HK-2 (cell line): ENCODE measurements at regions not wholly inside any gene's neighbourhood (a gene's known extent, or its start where the extent isn't known, plus 50 kb on each side); places are given as distances from the start of the nearest gene placed in this dataset.

ENCODE experiments used
- DNase-seq: peaks from one replicate; pipeline ENCODE4 v3.0.0-alpha.2; 2018; ENCODE audit not compliant: unreplicated experiment

DNA sequence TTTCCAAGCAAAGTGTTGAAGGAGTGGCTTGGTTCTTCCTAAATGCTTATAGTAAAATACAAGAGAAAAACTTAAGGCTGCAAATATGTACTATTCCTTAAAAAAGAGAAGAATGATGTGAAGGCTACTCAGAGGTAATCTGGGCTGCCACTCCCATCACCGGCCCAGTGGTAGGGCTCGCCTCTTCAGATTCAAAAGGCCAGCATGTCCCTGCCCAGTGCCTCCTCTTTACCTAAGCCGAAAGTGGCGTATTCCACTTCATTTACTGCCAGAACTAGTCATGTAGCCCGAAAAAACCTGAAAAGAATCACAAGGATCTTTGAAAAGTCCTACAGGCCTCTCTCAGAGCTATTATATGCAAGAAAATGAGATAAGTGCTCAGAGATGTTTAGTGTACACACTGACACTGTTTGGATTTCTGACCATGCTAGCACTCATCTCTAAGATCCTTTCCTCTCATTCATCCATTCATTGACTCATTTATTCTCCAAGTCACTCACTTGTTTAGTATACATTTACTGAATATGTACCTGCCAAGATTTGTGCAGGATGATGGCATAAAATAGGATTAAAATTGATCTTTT is 373.3 kb upstream of the THBS1 start:
- DNase-seq, result no peak

DNA sequence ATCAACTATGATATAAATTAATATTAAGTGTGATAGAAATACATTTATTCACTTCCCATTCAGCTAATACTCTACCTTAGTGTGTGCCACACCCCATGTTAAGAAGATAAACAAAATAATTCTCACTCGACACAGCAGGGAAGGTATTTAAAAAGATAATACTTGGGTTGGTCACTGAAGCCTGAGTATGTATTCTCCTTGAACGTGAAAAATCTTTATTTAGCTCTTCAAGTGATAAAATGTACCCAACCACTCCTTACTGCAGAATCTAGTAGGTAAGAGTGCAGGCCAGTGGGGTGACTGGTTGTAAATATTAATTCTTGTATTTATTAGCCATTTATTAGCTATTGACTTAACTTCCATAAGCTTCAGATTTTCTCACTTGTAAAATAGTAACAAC is 372.7 kb upstream of the THBS1 start:
- DNase-seq, result no peak

DNA sequence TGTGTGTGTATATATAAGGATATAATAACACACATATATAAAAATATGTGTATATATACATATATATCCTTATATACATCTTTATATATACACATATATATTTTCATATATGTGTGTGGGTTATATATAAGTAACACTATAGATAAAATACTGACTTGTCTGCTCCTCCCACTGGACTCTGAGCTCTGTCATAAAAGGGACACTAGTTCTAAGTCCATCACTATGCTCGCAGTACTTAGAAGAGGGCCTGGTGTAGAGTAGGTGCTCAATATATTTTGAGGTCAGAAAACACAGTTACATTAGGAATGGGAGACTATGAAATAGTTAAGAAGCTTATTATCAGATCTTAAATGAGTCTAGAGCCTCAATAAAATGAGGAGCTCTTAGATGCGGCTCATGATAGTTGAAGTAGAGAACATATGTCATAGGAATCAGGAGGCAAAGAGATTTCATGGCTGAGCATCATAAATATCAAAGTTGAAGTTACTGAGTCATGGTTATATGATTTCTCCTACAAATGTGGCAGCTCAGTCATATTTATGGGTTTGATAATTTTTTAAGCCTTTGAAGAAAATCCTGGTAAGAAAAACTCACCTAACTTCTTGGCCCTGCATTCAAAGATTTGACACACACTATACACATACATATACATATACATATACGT is 371.2 kb upstream of the THBS1 start:
- DNase-seq, result no peak

DNA sequence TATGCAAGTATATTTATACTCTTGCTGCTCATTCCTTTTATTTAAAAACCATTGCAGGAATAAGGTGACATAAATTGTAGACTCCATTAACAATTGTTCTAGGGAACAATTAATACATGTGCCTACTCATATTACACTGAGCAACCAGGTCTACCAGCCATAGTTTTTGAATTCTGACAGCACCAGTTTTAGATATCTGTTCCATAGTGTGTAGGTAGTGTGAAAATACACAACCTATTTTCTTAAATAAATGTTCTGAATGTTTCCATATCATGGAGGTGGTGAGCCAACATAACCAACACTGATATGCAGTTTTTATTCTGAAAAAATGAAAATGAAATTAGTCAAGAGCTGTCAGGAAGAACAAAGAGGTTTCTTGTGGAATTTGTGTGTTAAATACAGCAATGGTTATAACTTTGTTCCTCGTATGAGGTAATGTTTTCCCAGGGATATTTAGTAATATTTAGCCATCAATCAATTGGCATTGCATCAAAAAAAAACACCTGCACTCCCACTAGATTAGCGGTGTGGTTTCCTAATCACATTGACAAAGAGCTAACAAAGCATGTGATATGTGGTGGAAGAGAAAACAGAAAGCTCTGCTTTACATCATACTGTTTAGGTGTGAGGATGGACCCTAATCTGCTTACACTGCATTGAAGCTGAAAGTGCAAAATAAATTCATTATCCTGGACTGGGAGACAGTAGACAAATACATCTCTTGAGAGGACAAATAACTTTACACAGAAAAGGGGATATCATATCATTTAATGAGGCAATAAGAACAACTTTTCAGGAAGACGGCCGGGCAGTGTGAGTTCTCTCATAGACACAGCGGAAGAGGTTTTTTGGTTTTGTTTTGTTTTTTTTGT is 369.5 kb upstream of the THBS1 start:
- no peak for DNase-seq

DNA sequence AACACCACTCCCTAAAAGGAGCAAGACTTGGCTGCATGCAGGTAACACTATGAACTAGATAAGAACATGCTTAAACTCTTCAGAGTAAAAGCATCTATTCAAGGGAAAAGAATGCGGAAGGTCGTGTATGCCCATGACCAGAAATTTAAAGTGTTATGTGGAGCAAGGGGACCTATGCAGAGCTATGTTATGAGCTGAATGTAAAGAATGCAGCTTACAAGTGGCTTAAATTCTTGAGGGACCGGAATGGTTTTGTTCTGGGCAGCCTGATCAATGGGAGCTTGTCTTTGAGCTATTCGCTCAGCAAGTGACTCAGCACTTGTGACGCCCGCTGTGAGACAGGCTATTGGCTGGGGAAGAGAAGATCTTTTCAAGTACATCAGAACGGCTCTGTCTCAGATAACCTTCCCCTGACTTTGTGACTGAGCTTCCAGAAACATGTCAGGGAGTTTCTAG is 367.5 kb upstream of the THBS1 start:
- peak; percentile 21 for DNase-seq

DNA sequence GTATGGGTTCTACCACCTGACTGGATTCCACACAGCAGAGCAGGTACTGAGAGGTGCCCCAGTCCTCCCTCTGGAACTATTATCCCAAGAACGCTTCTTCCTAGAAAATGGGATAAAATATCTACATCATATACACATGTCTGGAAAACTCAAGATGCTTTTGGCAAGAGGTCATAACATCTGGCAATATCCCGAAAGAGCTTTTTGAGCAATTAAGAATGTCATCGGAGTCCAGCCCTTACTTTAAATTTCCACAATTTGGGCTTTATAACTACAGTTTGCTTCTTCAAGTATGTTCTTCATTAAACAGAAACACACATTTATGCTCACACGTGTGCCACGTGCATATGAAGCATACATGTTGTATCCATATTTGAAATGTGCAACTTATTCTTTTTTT is 365.9 kb upstream of the THBS1 start:
- DNase-seq, result no peak

DNA sequence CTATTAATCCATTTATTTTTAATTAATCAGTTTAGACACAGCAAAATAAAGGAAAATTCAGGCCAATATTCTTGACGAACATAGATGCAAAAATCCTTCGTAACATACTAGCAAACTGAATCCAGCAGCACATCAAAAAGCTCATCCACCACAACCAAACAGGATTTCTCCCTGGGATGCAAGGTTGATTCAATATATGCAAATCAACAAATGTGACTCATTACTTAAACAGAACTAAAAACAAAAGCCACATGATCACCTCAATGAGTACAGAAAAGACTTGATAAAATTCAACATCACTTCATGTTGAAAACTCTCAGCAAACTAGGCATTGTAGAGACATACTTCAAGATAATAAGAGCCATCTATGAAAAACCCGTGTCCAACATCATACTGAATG is 364.1 kb upstream of the THBS1 start:
- DNase-seq, result no peak

DNA sequence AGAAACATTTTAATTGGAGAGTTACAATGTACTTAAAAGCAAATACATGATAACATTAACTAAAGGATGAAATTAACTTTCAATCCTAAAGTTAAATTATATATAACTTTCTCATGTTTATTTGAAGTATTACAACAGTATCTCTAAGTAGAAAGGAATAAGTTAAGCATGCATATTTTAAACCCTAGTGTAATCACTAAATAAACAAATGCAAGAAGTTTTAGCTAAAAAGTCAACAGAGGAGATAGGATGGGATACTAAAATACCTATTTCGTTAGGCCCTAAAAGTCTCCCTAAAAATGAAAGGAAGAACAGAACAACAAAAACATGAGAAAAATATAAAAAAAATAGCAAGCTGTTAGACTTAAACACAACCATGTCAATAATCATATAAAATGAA is 361.3 kb upstream of the THBS1 start:
- DNase-seq, result no peak

DNA sequence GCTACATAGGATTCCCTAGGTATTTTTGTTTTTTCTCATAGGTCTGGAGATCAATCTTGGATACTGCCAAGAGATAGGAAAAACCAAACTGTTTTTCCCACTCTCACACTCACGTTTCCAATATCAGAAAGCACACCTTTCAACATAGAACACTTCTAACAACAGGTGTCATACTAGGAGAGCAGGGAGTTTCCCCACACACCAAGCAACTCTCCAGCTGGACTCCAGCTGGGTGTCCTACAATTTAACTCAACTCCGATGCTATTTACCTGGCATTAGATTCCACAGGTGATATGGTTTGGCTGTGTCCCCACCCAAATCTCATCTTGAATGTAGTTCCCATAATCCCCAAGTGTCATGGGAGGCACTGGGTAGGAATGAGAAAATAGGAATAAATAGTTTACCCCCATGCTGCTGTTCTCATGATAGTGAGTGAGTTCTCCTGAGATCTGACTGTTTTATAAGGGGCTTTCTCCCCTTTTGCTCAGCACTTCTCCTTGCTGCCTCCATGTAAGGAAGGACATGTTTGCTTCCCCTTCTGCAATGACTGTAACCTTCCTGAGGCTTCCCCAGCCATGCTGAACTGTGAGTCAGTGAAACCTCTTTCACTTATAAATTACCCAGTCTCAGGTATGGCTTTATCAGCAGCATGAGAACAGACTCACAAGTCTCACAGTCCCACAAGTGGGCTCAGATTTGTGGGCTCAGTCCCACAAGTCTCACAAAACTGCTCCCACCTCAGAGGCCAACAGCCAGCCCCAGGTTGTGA is 354.5 kb upstream of the THBS1 start:
- no peak for DNase-seq

DNA sequence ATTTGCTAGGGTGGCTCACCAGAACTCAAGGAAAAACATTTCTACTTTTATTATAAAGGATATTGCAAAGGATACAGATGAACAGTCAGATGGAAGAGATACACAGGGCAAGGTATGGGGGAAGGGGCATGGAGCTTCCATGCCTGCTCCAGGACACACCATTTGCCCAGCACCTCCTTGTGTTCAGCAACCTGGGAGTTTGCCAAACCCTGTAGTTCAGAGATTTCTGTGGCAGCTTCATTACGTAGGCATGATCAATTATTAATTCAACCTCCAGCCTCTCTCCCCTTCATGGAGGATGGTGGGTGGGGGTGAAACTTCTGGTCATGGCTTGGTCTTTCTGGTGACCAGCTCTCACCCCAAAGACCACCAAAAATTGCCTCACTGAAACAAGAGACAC is 353.9 kb upstream of the THBS1 start:
- DNase-seq, result no peak

DNA sequence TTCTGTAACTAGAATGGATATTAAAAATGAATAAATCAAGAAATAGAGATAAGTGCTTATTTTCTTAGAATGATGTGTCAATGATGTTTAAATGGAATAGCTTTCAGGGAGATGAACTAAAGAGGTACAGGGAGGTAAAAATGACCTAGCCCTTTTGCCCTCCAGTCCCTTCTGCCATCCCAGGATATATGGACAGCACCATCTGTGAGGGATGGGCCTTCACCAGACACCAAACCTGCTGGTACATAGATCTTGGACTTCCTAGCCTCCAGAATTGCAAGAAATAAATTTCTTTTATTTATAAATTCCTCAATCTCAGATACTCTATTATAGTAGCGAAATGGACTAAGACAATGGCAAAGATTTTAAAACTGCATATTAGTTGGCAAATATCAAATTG is 352.0 kb upstream of the THBS1 start:
- DNase-seq, result no peak

DNA sequence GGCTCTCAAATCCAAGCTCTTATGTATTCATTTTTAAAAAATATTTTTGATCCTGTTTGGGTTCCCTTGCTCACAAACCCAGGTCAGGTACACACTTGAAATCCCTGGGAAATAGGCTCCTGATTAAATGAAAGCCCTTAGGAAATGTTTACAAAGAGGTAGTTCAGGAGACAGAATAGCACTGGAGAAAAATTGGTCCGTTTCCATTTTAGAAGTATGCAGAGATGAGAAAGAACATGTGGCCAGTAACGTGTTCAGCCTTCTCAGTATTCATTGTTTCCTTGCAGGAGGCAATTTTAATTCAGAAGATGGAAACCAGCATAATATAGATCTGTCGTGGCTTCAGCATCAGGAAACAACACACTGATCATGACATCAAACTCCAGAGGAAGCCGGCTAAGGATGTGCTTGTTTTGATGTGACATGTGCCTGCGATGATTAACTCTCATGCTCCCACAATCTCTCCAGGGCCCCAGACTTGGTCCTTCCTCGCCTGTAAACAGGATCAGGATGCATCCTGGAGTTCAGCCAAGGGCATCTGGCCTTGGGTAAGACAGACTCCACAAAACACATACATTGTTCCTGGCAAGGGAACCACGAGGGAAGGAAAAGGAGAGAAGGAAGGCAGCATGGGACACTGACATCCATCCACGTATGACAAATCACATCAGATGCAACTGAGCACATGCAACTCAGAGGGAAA is 350.5 kb upstream of the THBS1 start:
- DNase-seq, result no peak

DNA sequence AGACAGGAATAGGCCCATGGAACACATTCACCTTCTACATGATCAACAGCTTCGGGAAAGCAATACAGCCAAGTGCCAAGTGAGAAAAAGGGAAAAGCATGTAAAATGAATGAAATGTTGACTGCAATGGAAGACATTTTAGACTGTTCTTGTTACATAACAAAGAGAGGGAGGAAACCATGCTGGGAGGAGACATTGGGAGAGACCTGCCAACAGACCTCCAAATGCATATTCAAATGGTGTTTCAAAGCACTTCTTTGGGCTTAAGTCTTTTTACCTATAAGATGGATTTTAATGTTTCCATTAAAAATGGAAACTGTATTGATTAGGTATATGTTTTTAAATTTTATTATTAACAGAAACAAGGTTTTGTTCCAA is 350.0 kb upstream of the THBS1 start:
- DNase-seq, result no peak

DNA sequence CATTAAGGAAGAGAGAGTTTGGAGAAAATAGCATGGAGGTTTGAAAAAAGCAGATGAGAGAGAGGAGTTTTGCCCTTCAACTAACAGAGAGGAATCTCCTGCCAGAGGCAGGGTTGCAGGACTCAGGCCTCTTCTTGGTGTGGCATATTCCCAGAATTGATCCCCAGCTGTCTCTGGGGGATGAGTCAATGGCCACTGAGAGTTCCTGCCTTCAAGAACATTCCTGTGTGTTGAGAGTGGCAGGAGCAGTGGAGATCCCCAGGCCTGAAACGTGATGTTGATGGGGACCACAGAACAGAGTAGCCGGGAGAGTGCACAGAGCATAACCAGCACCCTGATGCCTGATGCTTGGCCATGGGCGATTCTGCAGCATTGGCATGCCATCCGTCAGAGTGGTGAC is 348.4 kb upstream of the THBS1 start:
- peak; percentile 60 for DNase-seq

DNA sequence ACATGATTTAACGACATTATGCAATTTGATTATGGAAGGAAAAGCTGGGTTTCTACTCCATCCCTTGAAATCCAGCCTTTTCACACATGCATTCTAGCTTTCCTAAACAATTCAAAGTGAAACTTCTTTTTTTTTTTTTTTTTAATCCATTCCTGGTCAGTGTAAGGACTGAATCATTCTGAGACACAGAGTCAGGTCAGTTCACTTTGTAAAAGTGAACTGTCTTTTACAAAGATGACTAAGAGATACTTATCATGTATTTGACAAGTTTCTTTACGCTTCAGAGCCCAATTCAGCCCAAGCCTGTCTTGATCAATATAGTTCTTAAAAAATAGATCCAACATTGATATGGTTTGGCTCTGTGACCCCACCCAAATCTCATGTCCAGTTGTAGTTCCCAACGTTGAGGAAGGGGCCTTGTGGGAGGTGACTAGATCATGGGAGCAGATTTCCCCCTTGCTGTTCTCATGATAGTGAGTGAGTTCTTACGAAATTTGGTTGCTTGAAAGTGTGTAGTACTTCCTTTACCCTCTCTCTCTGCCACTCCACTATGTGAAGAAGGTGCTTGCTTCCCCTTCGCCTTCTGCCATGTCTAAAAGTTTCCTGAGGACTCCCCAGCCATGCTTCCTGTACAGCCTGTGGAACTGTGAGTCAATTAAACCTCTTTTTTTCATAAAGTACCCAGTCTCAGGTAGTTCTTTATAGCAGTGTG is 345.6 kb upstream of the THBS1 start:
- DNase-seq, result no peak

DNA sequence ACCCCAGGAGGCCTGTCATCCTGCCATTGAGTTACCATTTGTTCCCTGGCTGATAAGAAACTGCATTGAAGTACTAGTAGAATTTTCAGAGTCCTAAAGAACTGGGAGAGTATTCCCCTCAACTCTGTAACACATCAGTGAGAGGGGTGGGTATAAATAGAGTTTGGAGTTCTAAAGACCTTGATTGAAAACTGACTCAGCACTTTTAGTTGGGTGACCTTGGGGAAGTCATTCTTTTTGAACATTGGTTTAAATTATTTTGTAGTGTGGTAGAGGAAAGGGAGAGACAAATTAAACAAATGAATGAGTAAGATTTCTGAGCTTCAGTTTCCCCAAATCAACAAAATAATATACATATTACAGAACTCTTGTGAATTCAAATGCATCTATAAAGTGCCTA is 344.5 kb upstream of the THBS1 start:
- no peak for DNase-seq

DNA sequence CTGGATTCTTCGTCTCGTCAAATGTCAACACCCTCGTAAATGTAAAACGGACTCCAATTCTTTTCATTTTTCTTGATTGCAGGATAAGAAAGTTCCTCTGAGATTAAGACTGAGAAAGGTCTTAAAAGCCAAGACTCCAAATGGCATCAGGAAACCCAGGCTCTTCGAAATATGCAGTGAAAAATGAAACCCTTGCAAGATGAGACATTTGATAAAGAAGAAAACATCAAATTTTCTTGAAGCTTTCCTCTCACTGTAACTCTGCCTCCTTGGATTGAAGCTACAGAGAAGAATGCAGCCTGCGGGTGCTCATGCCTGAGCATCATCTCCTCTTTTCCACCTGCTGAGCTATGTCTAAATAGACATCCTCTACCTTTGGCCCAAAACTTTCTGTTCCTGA is 342.4 kb upstream of the THBS1 start:
- DNase-seq, result no peak

DNA sequence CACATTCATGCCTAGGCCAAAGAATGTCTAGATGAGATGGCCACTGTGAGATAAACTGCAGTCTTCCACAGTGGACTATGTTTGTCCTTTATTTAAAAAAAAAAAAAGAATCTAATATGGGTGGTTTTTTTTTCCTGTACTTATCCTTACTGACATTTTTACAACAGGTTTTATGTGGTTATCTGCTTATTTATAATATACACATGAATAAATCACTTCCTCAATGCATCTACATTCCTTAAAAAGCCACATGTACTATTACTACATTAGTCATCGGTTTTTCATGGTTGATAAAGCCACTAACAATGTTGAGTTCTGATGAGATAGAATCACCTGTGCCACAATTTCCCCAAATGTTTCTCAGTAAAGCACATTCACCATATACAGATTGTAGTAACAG is 341.3 kb upstream of the THBS1 start:
- DNase-seq, result no peak

DNA sequence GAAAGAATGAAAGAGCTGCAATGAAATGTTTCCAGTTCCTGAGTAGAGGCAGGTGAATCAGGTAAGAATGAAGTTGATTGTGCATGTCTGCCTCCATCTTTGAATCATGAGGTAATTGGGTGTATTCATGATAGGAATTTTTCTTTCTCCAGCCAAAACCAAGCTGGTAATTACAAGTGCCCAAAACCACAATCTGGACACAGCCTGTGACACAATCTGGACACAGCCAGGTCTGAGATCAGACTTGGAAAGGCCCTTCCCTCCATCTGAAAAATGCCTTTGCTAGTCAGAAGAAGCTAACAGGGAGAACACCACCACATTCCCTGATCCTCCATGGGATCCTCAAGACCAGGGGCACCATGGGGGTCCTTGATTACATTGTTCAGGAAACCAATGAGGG is 338.5 kb upstream of the THBS1 start:
- no peak for DNase-seq

DNA sequence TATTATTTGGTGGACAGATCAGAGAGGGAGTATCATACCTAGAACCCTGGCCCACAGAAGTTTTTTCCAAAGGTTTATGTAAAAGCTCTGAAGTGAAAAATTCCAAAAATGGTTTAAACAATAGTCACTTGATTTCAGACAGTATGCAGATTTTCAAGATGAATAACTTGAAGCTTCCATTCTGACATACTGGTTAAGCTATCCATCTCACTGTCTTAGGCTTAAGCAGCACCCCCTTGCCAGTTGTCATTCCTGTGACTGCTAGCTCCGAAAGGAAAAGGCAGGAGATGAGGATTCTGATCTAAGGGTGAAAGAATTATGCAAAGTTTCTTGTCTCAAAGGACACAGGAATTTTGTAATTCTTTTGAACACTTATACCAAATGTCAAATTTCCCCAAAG is 337.5 kb upstream of the THBS1 start:
- DNase-seq, result no peak

DNA sequence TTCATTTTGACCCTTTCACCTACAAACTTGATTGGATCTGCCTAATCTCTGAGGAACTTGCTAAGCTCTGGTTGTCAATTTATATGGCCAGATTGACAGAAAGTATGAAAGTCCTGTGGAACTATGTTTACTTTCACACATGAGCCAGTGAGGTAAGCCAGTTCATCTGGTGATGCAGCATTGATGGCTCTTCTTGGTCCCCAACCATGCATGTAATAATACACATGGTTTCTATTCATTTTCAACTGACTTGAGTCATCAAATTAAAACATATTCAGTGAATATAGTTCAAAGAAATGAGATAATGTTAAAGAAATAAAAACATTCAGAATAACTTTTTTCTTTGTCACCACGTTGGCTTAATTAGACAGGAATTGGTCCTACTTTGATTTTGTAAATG is 336.1 kb upstream of the THBS1 start:
- no peak for DNase-seq
